SU-DHL-6 (cell line): ENCODE measurements at regions not wholly inside any gene's neighbourhood (a gene's known extent, or its start where the extent isn't known, plus 50 kb on each side); places are given as distances from the start of the nearest gene placed in this dataset.
"Not testable (repeated sequence)": the region's sequence is repeated elsewhere in the genome, so short reads cannot be mapped to it uniquely, and the experiment has no call there.

Experiments used
- H2AFZ ChIP-seq: fragments of 200-600 bp; sonication (generic); 2 replicates; pipeline ENCODE4 v1.6.1; 2014; ENCODE audit warnings: low read depth, mild to moderate bottlenecking, moderate library complexity, mixed read lengths, antibody characterized with exemption, low read length; ENCODE audit not compliant: severe bottlenecking
- H3F3A ChIP-seq: fragments of 200-600 bp; shearing (Covaris generic); 2 replicates; pipeline ENCODE4 v1.6.0; 2016; ENCODE audit warnings: antibody characterized with exemption, mild to moderate bottlenecking; ENCODE audit not compliant: insufficient read depth
- H3K27ac ChIP-seq: fragments of 200-600 bp; sonication (generic); 2 replicates; pipeline ENCODE4 v1.5.1; 2016; ENCODE audit warnings: low read depth, mild to moderate bottlenecking, low read length, moderate library complexity, mixed read lengths
- H3K27me3 ChIP-seq: fragments of 200-600 bp; sonication (generic), shearing (Covaris generic); 2 replicates; pipeline ENCODE4 v1.6.0; 2014; ENCODE audit warnings: mild to moderate bottlenecking, low read length
- H3K36me3 ChIP-seq: fragments of 200-600 bp; sonication (generic); 2 replicates; pipeline ENCODE4 v1.6.1; 2014; ENCODE audit warnings: mild to moderate bottlenecking, low read length, mixed read lengths
- H3K4me2 ChIP-seq: fragments of 300-600, 200-600 bp; shearing (Covaris generic), sonication (generic); 2 replicates; pipeline ENCODE4 v1.6.0; 2014; ENCODE audit warnings: low read length, low read depth, mild to moderate bottlenecking; ENCODE audit not compliant: poor library complexity, severe bottlenecking
- H3K4me3 ChIP-seq: fragments of 200-600 bp; sonication (generic); 2 replicates; pipeline ENCODE4 v1.5.1; 2014; ENCODE audit warnings: antibody characterized with exemption, low read length, mild to moderate bottlenecking, mixed read lengths; ENCODE audit not compliant: insufficient read depth, poor library complexity, severe bottlenecking
- H3K79me2 ChIP-seq: fragments of 200-600 bp; sonication (generic); 2 replicates; pipeline ENCODE4 v1.6.1; 2014; ENCODE audit warnings: mild to moderate bottlenecking, low read length, moderate library complexity; ENCODE audit not compliant: insufficient read depth
- H3K9ac ChIP-seq: fragments of 200-600 bp; sonication (generic); 2 replicates; pipeline ENCODE4 v1.7.0; 2014; ENCODE audit warnings: mild to moderate bottlenecking, low read length
- H3K9me2 ChIP-seq: fragments of 200-600 bp; sonication (generic); replicated peaks from 2 replicates; pipeline ENCODE4 v1.6.1; 2014; ENCODE audit warnings: low read length; ENCODE audit not compliant: insufficient read depth
- H3K9me3 ChIP-seq: fragments of 200-600 bp; sonication (generic); 2 replicates; pipeline ENCODE4 v1.6.1; 2014; ENCODE audit warnings: low read length, mixed read lengths; ENCODE audit not compliant: insufficient read depth
- H4K20me1 ChIP-seq: fragments of 200-600 bp; sonication (generic); 2 replicates; pipeline ENCODE4 v1.6.1; 2014; ENCODE audit warnings: low read depth, mild to moderate bottlenecking, antibody characterized with exemption, low read length, moderate library complexity, mixed read lengths
- CTCF ChIP-seq: fragments of 200-600 bp; sonication (generic); IDR thresholded peaks from one replicate; pipeline ENCODE4 v1.5.1; 2017; ENCODE audit warnings: antibody characterized with exemption, mild to moderate bottlenecking, low read length, moderate library complexity; ENCODE audit not compliant: insufficient read depth, poor library complexity, severe bottlenecking
- EZH2phosphoT487 ChIP-seq: fragments of 200-600 bp; sonication (generic), shearing (Covaris generic); conservative IDR thresholded peaks from 2 replicates; pipeline ENCODE4 v1.6.1; 2018; ENCODE audit warnings: mild to moderate bottlenecking, antibody characterized with exemption, low read length, moderate library complexity, mixed read lengths

GRCh38 chr21:15311510-15311909, 246.7 kb upstream of the NRIP1 start:
- no peaks in the 10 kb centered on the region for H3K36me3 ChIP-seq
- TF ChIP-seq CTCF (no peak), EZH2phosphoT487 (no peak)
- H3K4me2 ChIP-seq: no peak overlapping the region

GRCh38 chr21:15317034-15317433, 252.2 kb upstream of the NRIP1 start:
- H3K27me3 ChIP-seq, H3K36me3 ChIP-seq, H2AFZ ChIP-seq, H3K79me2 ChIP-seq, H3K9me2 ChIP-seq, H3K4me2 ChIP-seq, H3K9me3 ChIP-seq, H3K4me3 ChIP-seq, H3K9ac ChIP-seq, H3K27ac ChIP-seq, H4K20me1 ChIP-seq, H3F3A ChIP-seq: not testable (repeated sequence)

More at GRCh38 chr21:15311510-15311909, 246.7 kb upstream of the NRIP1 start:
- Histone ChIP-seq H3K27me3 (no peaks in the 10 kb centered on the region), H2AFZ (no peak overlapping the region), H3F3A (no peaks in the 10 kb centered on the region), H3K27ac (no peak overlapping the region), H3K9me2 (no peaks in the 10 kb centered on the region), H3K4me3 (no peak overlapping the region), H3K9me3 (no peaks in the 10 kb centered on the region), H3K9ac (no peak overlapping the region), H4K20me1 (no peaks in the 10 kb centered on the region), H3K79me2 (no peaks in the 10 kb centered on the region)

GRCh38 chr21:15319727-15320126, 254.9 kb upstream of the NRIP1 start:
- Histone ChIP-seq H3K27me3 (no peaks in the 10 kb centered on the region), H3K79me2 (no peaks in the 10 kb centered on the region), H3K9me2 (no peaks in the 10 kb centered on the region), H3K27ac (no peak overlapping the region), H3F3A (no peaks in the 10 kb centered on the region), H3K36me3 (no peaks in the 10 kb centered on the region), H4K20me1 (no peaks in the 10 kb centered on the region), H3K4me3 (no peak overlapping the region), H3K9ac (no peak overlapping the region), H3K9me3 (no peaks in the 10 kb centered on the region), H2AFZ (no peak overlapping the region), H3K4me2 (no peak overlapping the region)
- TF ChIP-seq EZH2phosphoT487 (no peak), CTCF (no peak)

GRCh38 chr21:15324542-15324941, 259.7 kb upstream of the NRIP1 start:
- H4K20me1 ChIP-seq: no peaks in the 10 kb centered on the region
- H3K4me3 ChIP-seq: no peak overlapping the region
- no peaks in the 10 kb centered on the region for H3K9me2 ChIP-seq
- no peaks in the 10 kb centered on the region for H3K27me3 ChIP-seq
- no peaks in the 10 kb centered on the region for H3F3A ChIP-seq
- no peak overlapping the region for H3K27ac ChIP-seq
- no peaks in the 10 kb centered on the region for H3K36me3 ChIP-seq
- H3K9me3 ChIP-seq: peaks cover 15% of the 10 kb centered on the region; the same call in 1 of the 2 replicates
- H3K4me2 ChIP-seq: no peak overlapping the region
- no peak overlapping the region for H2AFZ ChIP-seq
- H3K79me2 ChIP-seq: no peaks in the 10 kb centered on the region
- no peak overlapping the region for H3K9ac ChIP-seq
- TF ChIP-seq EZH2phosphoT487 (no peak), CTCF (no peak)
